ENCODE measurements at regions not wholly inside any gene's neighbourhood (a gene's known extent, or its start where the extent isn't known, plus 50 kb on each side); places are given as distances from the start of the nearest gene placed in this dataset.

- TF ChIP-seq POLR2AphosphoS5 (IDR thresholded peaks at IDR 0.05) (no peak), POLR2A (IDR thresholded peaks at IDR 0.05) (no peak)
- TF ChIP-seq, protein P1, sequence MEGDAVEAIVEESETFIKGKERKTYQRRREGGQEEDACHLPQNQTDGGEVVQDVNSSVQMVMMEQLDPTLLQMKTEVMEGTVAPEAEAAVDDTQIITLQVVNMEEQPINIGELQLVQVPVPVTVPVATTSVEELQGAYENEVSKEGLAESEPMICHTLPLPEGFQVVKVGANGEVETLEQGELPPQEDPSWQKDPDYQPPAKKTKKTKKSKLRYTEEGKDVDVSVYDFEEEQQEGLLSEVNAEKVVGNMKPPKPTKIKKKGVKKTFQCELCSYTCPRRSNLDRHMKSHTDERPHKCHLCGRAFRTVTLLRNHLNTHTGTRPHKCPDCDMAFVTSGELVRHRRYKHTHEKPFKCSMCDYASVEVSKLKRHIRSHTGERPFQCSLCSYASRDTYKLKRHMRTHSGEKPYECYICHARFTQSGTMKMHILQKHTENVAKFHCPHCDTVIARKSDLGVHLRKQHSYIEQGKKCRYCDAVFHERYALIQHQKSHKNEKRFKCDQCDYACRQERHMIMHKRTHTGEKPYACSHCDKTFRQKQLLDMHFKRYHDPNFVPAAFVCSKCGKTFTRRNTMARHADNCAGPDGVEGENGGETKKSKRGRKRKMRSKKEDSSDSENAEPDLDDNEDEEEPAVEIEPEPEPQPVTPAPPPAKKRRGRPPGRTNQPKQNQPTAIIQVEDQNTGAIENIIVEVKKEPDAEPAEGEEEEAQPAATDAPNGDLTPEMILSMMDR (IDR thresholded peaks at IDR 0.05), result no peak
These were observed 212.3 kb downstream of the RPS12 start for GRCh38 chr6:133026705-133027104.

All from prostate gland (tissue), 2 donors.